GM21786 (cell line): ENCODE measurements at regions not wholly inside any gene's neighbourhood (a gene's known extent, or its start where the extent isn't known, plus 50 kb on each side); places are given as distances from the start of the nearest gene placed in this dataset.
"Not testable (repeated sequence)": the region's sequence is repeated elsewhere in the genome, so short reads cannot be mapped to it uniquely, and the experiment has no call there.

Experiments
- ATAC-seq: cut with Tn5 transposase; IDR thresholded peaks from one replicate; pipeline ENCODE4 v1.9.1; 2021; ENCODE audit not compliant: unreplicated experiment

GRCh38 chr4:124997991-124998390, 285.5 kb upstream of the ANKRD50 start:
- ATAC-seq, result no peak

- ATAC-seq, result no peak
Observed at GRCh38 chr4:124997124-124997523, 284.6 kb upstream of the ANKRD50 start.

DNA sequence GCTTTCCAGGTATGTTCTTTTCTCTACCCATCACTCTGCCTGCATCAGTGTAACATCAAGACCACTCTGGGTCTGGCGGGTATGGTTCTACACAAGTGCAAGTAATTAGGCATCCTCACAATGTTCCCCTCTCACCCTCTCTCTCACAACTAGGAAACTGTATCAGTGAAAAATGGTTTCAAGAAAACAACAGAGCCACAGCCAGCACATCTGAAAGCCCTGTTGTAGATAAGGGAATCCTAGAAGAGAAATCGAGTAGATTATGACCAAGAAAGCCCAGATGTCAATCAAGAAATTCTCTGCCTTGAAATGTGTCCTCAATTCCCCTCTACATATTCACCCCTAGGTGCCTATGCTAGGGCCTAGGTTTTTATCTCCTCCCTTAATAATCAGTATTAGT, 281.3 kb upstream of the ANKRD50 start:
- ATAC-seq, result no peak

GRCh38 chr4:124990398-124990797, 277.9 kb upstream of the ANKRD50 start:
- ATAC-seq, result no peak

GRCh38 chr4:124980276-124980752, 267.8 kb upstream of the ANKRD50 start:
- no peak for ATAC-seq

- not testable (repeated sequence) for ATAC-seq
Observed at GRCh38 chr4:124978536-124978935, 266.0 kb upstream of the ANKRD50 start.

DNA sequence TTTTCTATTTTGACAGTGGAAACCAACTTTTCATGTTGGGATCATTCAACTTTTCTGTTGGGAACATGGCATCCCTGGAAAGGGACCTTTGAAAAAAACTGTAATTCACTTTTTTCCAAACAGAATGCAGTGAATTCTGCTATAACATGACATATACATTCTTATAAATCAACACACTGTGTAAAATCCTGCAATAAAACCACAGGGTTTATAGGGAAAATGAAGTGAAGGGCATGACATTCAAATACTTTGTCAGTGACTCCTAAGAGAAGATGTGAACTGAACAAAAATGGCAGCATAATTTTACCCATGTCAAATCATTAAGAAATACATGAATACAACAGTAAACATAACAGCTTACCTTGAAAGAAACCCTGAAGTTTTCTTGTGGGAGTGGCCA, 264.5 kb upstream of the ANKRD50 start:
- no peak for ATAC-seq

DNA sequence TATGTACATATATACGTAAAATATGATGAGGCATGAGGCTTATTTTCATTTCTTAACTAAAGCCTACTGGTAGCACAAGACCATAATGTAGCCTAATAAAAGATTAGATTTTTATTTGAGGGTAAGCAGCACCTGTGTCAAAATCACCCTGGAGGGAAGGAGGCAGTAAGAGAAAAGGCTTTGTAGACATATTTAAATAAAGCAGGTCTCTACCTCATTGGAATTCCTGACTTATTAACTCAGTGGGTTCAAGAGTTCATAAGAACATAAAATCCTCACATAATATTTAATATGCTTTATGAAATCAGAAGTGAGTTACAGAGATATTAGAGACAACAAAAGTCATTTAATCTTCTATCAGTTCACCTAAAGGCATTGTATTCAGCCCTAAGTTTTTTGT, 261.6 kb upstream of the ANKRD50 start:
- ATAC-seq, result no peak

GRCh38 chr4:124973716-124974115, 261.2 kb upstream of the ANKRD50 start:
- no peak for ATAC-seq

GRCh38 chr4:124970011-124970410, 257.5 kb upstream of the ANKRD50 start:
- ATAC-seq, result no peak

GRCh38 chr4:124965497-124965891, 253.0 kb upstream of the ANKRD50 start:
- ATAC-seq, result no peak

DNA sequence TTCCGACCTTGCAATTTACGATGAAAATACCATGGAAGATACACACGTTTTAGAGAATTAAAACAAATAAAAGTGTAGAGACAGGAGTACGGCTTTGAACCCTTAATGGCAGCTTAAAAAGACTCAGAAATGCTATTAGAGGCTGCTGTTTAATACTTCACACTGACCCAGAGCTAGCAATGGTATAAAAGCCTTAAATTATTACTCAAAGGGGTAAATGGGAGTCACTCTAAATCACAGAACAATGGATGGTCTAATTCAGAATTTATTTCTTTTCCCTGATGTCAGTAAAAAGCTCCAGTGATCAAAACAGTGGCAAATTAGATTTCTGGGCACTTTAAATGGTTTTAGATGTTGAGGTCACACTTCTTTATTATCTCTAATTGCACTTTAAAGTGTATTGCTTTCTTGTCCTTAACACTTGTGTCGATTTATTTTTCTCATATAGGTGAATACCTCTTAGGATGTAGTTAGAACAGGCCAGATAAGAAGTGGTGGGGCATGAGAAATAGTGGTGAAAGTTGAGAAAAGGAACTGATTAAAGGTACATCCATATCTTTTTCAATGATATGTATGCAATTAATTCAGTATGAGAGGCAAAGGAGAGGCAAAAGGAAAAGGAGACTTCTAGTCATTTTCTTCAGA, 252.4 kb upstream of the ANKRD50 start:
- ATAC-seq, result no peak

GRCh38 chr4:124964251-124964650, 251.7 kb upstream of the ANKRD50 start:
- no peak for ATAC-seq

- ATAC-seq, result no peak
Observed at GRCh38 chr4:124961138-124961750, 248.7 kb upstream of the ANKRD50 start.

GRCh38 chr4:124958847-124959246, 246.3 kb upstream of the ANKRD50 start:
- ATAC-seq, result no peak

- ATAC-seq, result no peak
Observed at GRCh38 chr4:124955476-124955875, 242.9 kb upstream of the ANKRD50 start.

DNA sequence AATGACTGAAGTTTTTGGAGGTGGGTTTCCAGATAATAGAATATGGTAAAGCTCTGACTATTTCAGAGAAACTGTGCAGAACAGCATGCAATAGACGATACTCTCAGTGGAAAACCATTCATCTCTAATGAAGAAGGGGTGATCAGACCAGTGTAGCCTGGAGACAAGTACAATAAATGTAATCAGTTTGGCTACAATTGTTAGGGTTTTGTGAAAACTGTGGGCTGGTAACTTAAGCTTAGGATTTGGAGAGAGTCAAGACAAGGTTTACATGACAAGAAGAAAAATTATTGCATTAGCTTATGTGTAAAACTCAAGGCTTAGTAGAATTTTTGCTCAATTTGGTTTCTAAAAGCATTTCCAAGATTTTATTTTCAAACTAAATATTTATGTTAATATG, 241.5 kb upstream of the ANKRD50 start:
- ATAC-seq, result no peak

GRCh38 chr4:124953486-124953885, 241.0 kb upstream of the ANKRD50 start:
- ATAC-seq, result no peak

DNA sequence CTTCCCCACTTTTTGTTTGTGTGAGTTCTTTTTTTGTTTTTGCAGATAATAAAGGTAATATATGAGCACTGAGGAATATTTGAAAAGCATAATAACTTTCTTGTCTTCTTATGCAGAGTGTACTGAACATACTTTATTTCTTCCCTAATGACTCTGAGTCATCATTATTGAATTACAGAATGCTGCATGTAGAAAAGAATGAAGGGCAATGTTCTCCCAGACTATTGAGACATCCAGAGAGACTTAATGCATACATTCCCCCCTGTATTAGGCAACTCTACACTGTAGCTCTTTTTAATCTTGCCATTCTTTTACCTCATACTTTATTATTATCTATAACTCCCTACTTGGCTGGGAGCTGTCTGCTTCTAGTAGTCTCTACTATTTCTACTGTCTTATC, 240.5 kb upstream of the ANKRD50 start:
- no peak for ATAC-seq

DNA sequence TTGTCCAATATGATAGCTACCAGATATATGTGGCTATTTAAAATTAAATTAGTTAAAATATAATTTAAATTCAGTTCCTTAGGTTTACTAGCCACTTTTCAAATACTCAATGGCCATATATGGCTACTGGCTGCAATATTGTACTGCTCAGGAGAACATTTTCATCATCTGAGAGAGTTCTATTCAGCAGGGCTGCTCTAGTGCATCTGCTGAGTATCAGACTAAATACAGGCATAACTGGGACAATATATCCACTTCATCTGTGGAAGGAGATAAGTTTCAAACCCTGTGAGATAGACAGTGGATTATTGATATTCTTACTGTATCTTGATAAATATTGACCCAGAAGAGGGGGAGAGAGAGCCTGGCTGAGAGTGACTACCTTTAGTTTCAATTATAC, 240.1 kb upstream of the ANKRD50 start:
- ATAC-seq, result no peak

GRCh38 chr4:124948976-124949597, 236.6 kb upstream of the ANKRD50 start:
- ATAC-seq, result no peak

- ATAC-seq, result no peak
Observed at GRCh38 chr4:124947622-124948265, 235.2 kb upstream of the ANKRD50 start.
